ENCODE measurements at regions not wholly inside any gene's neighbourhood (a gene's known extent, or its start where the extent isn't known, plus 50 kb on each side); places are given as distances from the start of the nearest gene placed in this dataset.

- no peaks in the 10 kb centered on the region for H3K79me2 ChIP-seq (ENCODE audit: insufficient read depth, low read length)
- H3K36me3 ChIP-seq (ENCODE audit: low read length): no peaks in the 10 kb centered on the region
- TF ChIP-seq CTCF (IDR thresholded peaks at IDR 0.05; ENCODE audit: insufficient read depth, low read length, poor library complexity, severe bottlenecking) (no peak), EZH2phosphoT487 (conservative IDR thresholded peaks at IDR 0.05; ENCODE audit: low read length) (no peak)
- H2AFZ ChIP-seq (ENCODE audit: low read depth, low read length, severe bottlenecking): no peak overlapping the region
- H3K4me2 ChIP-seq (ENCODE audit: low read depth, low read length, poor library complexity, severe bottlenecking): no peak overlapping the region
- H3K9me2 ChIP-seq (replicated peaks; ENCODE audit: insufficient read depth, low read length): no peaks in the 10 kb centered on the region
- H3K4me3 ChIP-seq (ENCODE audit: insufficient read depth, low read length, poor library complexity, severe bottlenecking): no peak overlapping the region
- no peak overlapping the region for H3K27ac ChIP-seq (ENCODE audit: low read depth, low read length)
- H3F3A ChIP-seq (ENCODE audit: insufficient read depth): no peaks in the 10 kb centered on the region
- H3K9me3 ChIP-seq (ENCODE audit: insufficient read depth, low read length): no peaks in the 10 kb centered on the region
- no peak overlapping the region for H3K9ac ChIP-seq (ENCODE audit: low read length)
- no peaks in the 10 kb centered on the region for H3K27me3 ChIP-seq (ENCODE audit: low read length)
- H4K20me1 ChIP-seq (ENCODE audit: low read depth, low read length): no peaks in the 10 kb centered on the region
These were observed 211.6 kb downstream of the INHBA start for GRCh38 chr7:41491308-41491707.

GRCh38 chr7:41489885-41490284 is 213.0 kb downstream of the INHBA start:
- Histone ChIP-seq H3K36me3 (ENCODE audit: low read length) (no peaks in the 10 kb centered on the region), H3K79me2 (ENCODE audit: insufficient read depth, low read length) (no peaks in the 10 kb centered on the region), H3K4me2 (ENCODE audit: low read depth, low read length, poor library complexity, severe bottlenecking) (no peak overlapping the region), H2AFZ (ENCODE audit: low read depth, low read length, severe bottlenecking) (no peak overlapping the region), H3K9me2 (replicated peaks; ENCODE audit: insufficient read depth, low read length) (no peaks in the 10 kb centered on the region), H3K27ac (ENCODE audit: low read depth, low read length) (no peak overlapping the region), H3K9ac (ENCODE audit: low read length) (no peak overlapping the region), H3F3A (ENCODE audit: insufficient read depth) (no peaks in the 10 kb centered on the region), H4K20me1 (ENCODE audit: low read depth, low read length) (no peaks in the 10 kb centered on the region), H3K9me3 (ENCODE audit: insufficient read depth, low read length) (no peaks in the 10 kb centered on the region), H3K4me3 (ENCODE audit: insufficient read depth, low read length, poor library complexity, severe bottlenecking) (no peak overlapping the region), H3K27me3 (ENCODE audit: low read length) (no peaks in the 10 kb centered on the region)
- TF ChIP-seq EZH2phosphoT487 (conservative IDR thresholded peaks at IDR 0.05; ENCODE audit: low read length) (no peak), CTCF (IDR thresholded peaks at IDR 0.05; ENCODE audit: insufficient read depth, low read length, poor library complexity, severe bottlenecking) (no peak)

GRCh38 chr7:41487229-41487940 is 215.5 kb downstream of the INHBA start:
- TF ChIP-seq CTCF (IDR thresholded peaks at IDR 0.05; ENCODE audit: insufficient read depth, low read length, poor library complexity, severe bottlenecking) (no peak), EZH2phosphoT487 (conservative IDR thresholded peaks at IDR 0.05; ENCODE audit: low read length) (no peak)
- H3K9ac ChIP-seq (ENCODE audit: low read length): no peak overlapping the region

More at GRCh38 chr7:41487229-41487940, 215.5 kb downstream of the INHBA start:
- no peaks in the 10 kb centered on the region for H3F3A ChIP-seq (ENCODE audit: insufficient read depth)
- H3K9me3 ChIP-seq (ENCODE audit: insufficient read depth, low read length): no peaks in the 10 kb centered on the region
- no peak overlapping the region for H3K27ac ChIP-seq (ENCODE audit: low read depth, low read length)
- H2AFZ ChIP-seq (ENCODE audit: low read depth, low read length, severe bottlenecking): no peak overlapping the region
- H3K4me2 ChIP-seq (ENCODE audit: low read depth, low read length, poor library complexity, severe bottlenecking): no peak overlapping the region
- H3K9me2 ChIP-seq (replicated peaks; ENCODE audit: insufficient read depth, low read length): no peaks in the 10 kb centered on the region
- H4K20me1 ChIP-seq (ENCODE audit: low read depth, low read length): no peaks in the 10 kb centered on the region
- no peaks in the 10 kb centered on the region for H3K36me3 ChIP-seq (ENCODE audit: low read length)
- H3K27me3 ChIP-seq (ENCODE audit: low read length): no peaks in the 10 kb centered on the region
- no peaks in the 10 kb centered on the region for H3K79me2 ChIP-seq (ENCODE audit: insufficient read depth, low read length)
- no peak overlapping the region for H3K4me3 ChIP-seq (ENCODE audit: insufficient read depth, low read length, poor library complexity, severe bottlenecking)

All from SU-DHL-6 (cell line).